HepG2 (cell line): ENCODE measurements at regions not wholly inside any gene's neighbourhood (a gene's known extent, or its start where the extent isn't known, plus 50 kb on each side); places are given as distances from the start of the nearest gene placed in this dataset.

Experiments used
- ATAC-seq: fragments of 200-7000 bp; cut with Tn5 transposase; 3 replicates; pipeline ENCODE4 v1.9.1; 2020; ENCODE audit warnings: mild to moderate bottlenecking, moderate library complexity
- BruUV-seq: library from RNA; stranded (reverse); fragments of 400-500 nt; replicated peaks from 2 replicates; lab custom pipeline; 2021; lab: Mats Ljungman, UMichigan
- CTCF ChIA-PET: fragments of 300-600 bp; formaldehyde crosslinking; extraction: SDS; loops from one replicate; lab custom pipeline; 2021; ENCODE audit warnings: low total read pairs, inconsistent platforms, low intra/inter-chr PET ratio; lab: Yijun Ruan, JAX
- POLR2A ChIA-PET: fragments of 350-600 bp; sonication (Branson Sonifier 250); formaldehyde crosslinking; loops from one replicate; lab custom pipeline; 2020; ENCODE audit warnings: antibody characterized with exemption, inconsistent platforms; lab: Yijun Ruan, JAX
- DNase-seq: peaks from one replicate; pipeline ENCODE4 v3.0.0-alpha.2; 2015; ENCODE audit warnings: low spot score
- FAIRE-seq: peaks from 3 replicates; lab custom pipeline; 2011; peaks lifted over from hg19 to GRCh38; lab: Jason Lieb, UNC
- H2AFZ ChIP-seq: one replicate; pipeline ENCODE4 v1.6.1; 2011; ENCODE audit warnings: low read length, inconsistent platforms
- H3K27ac ChIP-seq: fragments of 300-600 bp; 3 replicates; pipeline ENCODE4 v1.8.0; 2011; ENCODE audit warnings: mixed run types, mild to moderate bottlenecking, mixed read lengths, low read length, inconsistent platforms; ENCODE audit not compliant: insufficient read depth; ENCODE audit errors: extremely low read length
- H3K27me3 ChIP-seq, 2 experiments: fragments of 200-600 bp in 1 of 2; 2 replicates in 1 of 2; 3 replicates in 1 of 2; pipeline versions ENCODE4 v1.6.0 to v1.8.0; 2011; ENCODE audit warnings: low read length in 2 of 2, mild to moderate bottlenecking in 2 of 2, moderate library complexity in 2 of 2, inconsistent platforms in 1 of 2; ENCODE audit not compliant: insufficient read depth in 2 of 2, control insufficient read depth in 1 of 2
- H3K36me3 ChIP-seq, 2 experiments: fragments of 200-600 bp in 1 of 2; replicated peaks in 1 of 2; 2 replicates in 1 of 2; 3 replicates in 1 of 2; pipeline versions ENCODE4 v1.5.1 to v1.8.0; 2011; ENCODE audit warnings: low read length in 2 of 2, inconsistent platforms in 1 of 2; ENCODE audit not compliant: insufficient read depth in 2 of 2, control insufficient read depth in 1 of 2
- H3K4me1 ChIP-seq: 2 replicates; pipeline ENCODE4 v1.5.1; 2012; ENCODE audit warnings: low read length, inconsistent platforms; ENCODE audit not compliant: insufficient read depth
- H3K4me2 ChIP-seq: 2 replicates; pipeline ENCODE4 v1.6.0; 2011; ENCODE audit warnings: low read depth, low read length, inconsistent platforms
- H3K4me3 ChIP-seq, 3 experiments: fragments of 200-600 bp in 1 of 3; sonication (generic), shearing (Covaris generic) in 1 of 3; replicated peaks in 1 of 3; 2 replicates each; pipeline ENCODE4 v1.5.1; 2011 to 2016; ENCODE audit warnings: low read length in 3 of 3, inconsistent platforms in 2 of 3, low read depth in 2 of 3, mild to moderate bottlenecking in 2 of 3, control low read depth in 1 of 3, mixed read lengths in 1 of 3; ENCODE audit not compliant: insufficient read depth in 1 of 3
- H3K79me2 ChIP-seq: one replicate; pipeline ENCODE4 v1.6.1; 2011; ENCODE audit warnings: low read length, inconsistent platforms; ENCODE audit not compliant: insufficient read depth
- H3K9ac ChIP-seq: 2 replicates; pipeline ENCODE4 v1.6.0; 2011; ENCODE audit warnings: mild to moderate bottlenecking, low read depth, low read length, inconsistent platforms; ENCODE audit not compliant: insufficient read depth
- H3K9me3 ChIP-seq: 2 replicates; pipeline ENCODE4 v1.5.1; 2012; ENCODE audit warnings: mild to moderate bottlenecking, low read length
- H4K20me1 ChIP-seq: 2 replicates; pipeline ENCODE4 v1.6.0; 2011; ENCODE audit warnings: inconsistent platforms, mild to moderate bottlenecking, low read length, moderate library complexity; ENCODE audit not compliant: insufficient read depth
- BATF2 ChIP-seq: sonication (generic); formaldehyde crosslinking; IDR thresholded peaks from 2 replicates; pipeline ENCODE4 v1.8.0; 2022; ENCODE audit warnings: mild to moderate bottlenecking, missing genetic modification reagents, moderate library complexity
- IKZF4 ChIP-seq: sonication (generic); formaldehyde crosslinking; IDR thresholded peaks from 2 replicates; pipeline ENCODE4 v1.5.1; 2020; ENCODE audit warnings: borderline replicate concordance, mild to moderate bottlenecking, low read depth, missing genetic modification reagents; ENCODE audit errors: not compliant biosample characterization
- LCORL ChIP-seq, 2 experiments: fragments of 450-650 bp in 1 of 2; sonication (generic) in 1 of 2; formaldehyde crosslinking in 1 of 2; IDR thresholded peaks; 2 replicates each; pipeline versions ENCODE4 v1.5.0 to v1.6.1; 2017 to 2020; ENCODE audit warnings: antibody characterized with exemption in 1 of 2, missing genetic modification reagents in 1 of 2
- MIER3 ChIP-seq: IDR thresholded peaks from 2 replicates; pipeline ENCODE4 v1.6.1; 2016; ENCODE audit warnings: missing compliant biosample characterization, borderline replicate concordance
- POLR2AphosphoS5 ChIP-seq: IDR thresholded peaks from 2 replicates; pipeline ENCODE4 v1.6.1; 2012; ENCODE audit warnings: low read depth, low read length
- USF2 ChIP-seq, 2 experiments: sonication (generic) in 1 of 2; formaldehyde crosslinking in 1 of 2; IDR thresholded peaks; 2 replicates each; pipeline versions ENCODE4 v1.5.1 to v1.6.1; 2011 to 2020; ENCODE audit warnings: borderline replicate concordance in 1 of 2, low read depth in 1 of 2, low read length in 1 of 2, mild to moderate bottlenecking in 1 of 2, missing genetic modification reagents in 1 of 2, moderate library complexity in 1 of 2
- ZNF605 ChIP-seq: sonication (generic); formaldehyde crosslinking; IDR thresholded peaks from 2 replicates; pipeline ENCODE4 v1.8.0; 2022; ENCODE audit warnings: mild to moderate bottlenecking, missing genetic modification reagents
- WGBS: methylation state at CpG from one replicate; pipeline ENCODE4 v1.1.6; 2017; ENCODE audit warnings: low lambda C conversion rate; 5-methylcytosine and 5-hydroxymethylcytosine counted together
- in situ Hi-C: cut with HindIII; loops from 2 replicates; pipeline ENCODE4 v1.10.0; 2017; ENCODE audit warnings: low pct_unique_long_range_greater_than_20kb; ENCODE audit not compliant: extremely low pct_ligation_motif_present
- intact Hi-C: fragments of 100-400 bp; cut with micrococcal nuclease; formaldehyde crosslinking; loops from one replicate; pipeline ENCODE4 v1.10.0; 2022; ENCODE audit not compliant: unreplicated experiment

GRCh38 chr9:82706786-82707185, 356.2 kb downstream of the RASEF start (continued):
- TF ChIP-seq BATF2 (CRISPR knock-in tag) (no peak), USF2 (IDR thresholded peaks at IDR 0.05; ENCODE audit: low read depth, low read length) (no peak), USF2 (CRISPR knock-in tag; IDR thresholded peaks at IDR 0.05; ENCODE audit: borderline replicate concordance) (no peak), IKZF4 (no peak), POLR2AphosphoS5 (no peak), LCORL (IDR thresholded peaks at IDR 0.05) (no peak), LCORL (CRISPR knock-in tag; IDR thresholded peaks at IDR 0.05) (no peak), MIER3 (CRISPR knock-in tag) (no peak)

GRCh38 chr9:82716821-82717220, 346.1 kb downstream of the RASEF start:
- ATAC-seq (no peak), FAIRE-seq (no peak), DNase-seq (no peak)
- Histone ChIP-seq H3K9ac (no peak overlapping the region), H3K4me3 (no peak overlapping the region), H3K27ac (no peak overlapping the region), H3K79me2 (no peaks in the 10 kb centered on the region), H3K4me2 (no peak overlapping the region), H3K36me3 (no peaks in the 10 kb centered on the region), H3K4me1 (no peaks in the 10 kb centered on the region), H3K27me3 (no peaks in the 10 kb centered on the region), H4K20me1 (no peaks in the 10 kb centered on the region), H2AFZ (no peak overlapping the region), H3K9me3 (no peaks in the 10 kb centered on the region)
- WGBS = 4% methylated on average over 2 of the region's 2 CpGs
- no peak for TF ChIP-seq ZNF605 (CRISPR knock-in tag)
- intact Hi-C loops = no loop called here
- in situ Hi-C loops = no loop called here
- ChIA-PET POLR2A (no interaction called here), CTCF (no interaction called here)
- no TSS peak for BruUV-seq
